ENCODE measurements at regions not wholly inside any gene's neighbourhood (a gene's known extent, or its start where the extent isn't known, plus 50 kb on each side); places are given as distances from the start of the nearest gene placed in this dataset.

DNA sequence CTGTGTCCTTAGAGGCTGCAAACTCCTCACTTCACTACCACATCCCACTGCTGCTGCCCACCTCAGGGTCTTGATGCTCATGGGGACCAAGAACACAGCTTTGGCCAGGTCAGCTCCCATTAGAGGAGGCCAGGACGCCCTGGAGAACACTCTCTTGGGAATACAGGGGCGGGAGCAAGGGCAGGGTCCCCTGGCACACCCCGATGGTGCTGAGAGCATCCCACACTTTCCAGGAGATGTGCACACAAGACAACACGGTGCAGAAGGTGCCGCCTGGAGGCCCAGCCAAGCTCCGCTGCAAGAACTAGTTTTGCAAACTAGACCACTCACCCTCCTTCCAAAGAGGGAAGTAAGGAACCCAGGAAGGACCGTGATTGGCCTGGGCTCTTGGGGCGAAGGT, 304.4 kb upstream of the SALL3 start:
- TF ChIP-seq ZNF546 (CRISPR knock-in tag; conservative IDR thresholded peaks at IDR 0.05) (no peak), ZBTB1 (CRISPR knock-in tag; IDR thresholded peaks at IDR 0.05; ENCODE audit: borderline replicate concordance) (no peak), U2AF1 (optimal IDR thresholded peaks at IDR 0.05; ENCODE audit: low read depth, low read length) (no peak), SUZ12 (IDR thresholded peaks at IDR 0.05; ENCODE audit: low read depth, low read length) (no peak), EZH2 (conservative IDR thresholded peaks at IDR 0.05; ENCODE audit: low read depth, low read length) (no peak), MED13 (CRISPR knock-in tag; IDR thresholded peaks at IDR 0.05) (no peak)
- TF ChIP-seq, protein P1, sequence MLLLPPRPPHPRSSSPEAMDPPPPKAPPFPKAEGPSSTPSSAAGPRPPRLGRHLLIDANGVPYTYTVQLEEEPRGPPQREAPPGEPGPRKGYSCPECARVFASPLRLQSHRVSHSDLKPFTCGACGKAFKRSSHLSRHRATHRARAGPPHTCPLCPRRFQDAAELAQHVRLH (CRISPR knock-in tag; IDR thresholded peaks at IDR 0.05; ENCODE audit: borderline replicate concordance, low read depth): no peak
- TF ChIP-seq, protein P2, sequence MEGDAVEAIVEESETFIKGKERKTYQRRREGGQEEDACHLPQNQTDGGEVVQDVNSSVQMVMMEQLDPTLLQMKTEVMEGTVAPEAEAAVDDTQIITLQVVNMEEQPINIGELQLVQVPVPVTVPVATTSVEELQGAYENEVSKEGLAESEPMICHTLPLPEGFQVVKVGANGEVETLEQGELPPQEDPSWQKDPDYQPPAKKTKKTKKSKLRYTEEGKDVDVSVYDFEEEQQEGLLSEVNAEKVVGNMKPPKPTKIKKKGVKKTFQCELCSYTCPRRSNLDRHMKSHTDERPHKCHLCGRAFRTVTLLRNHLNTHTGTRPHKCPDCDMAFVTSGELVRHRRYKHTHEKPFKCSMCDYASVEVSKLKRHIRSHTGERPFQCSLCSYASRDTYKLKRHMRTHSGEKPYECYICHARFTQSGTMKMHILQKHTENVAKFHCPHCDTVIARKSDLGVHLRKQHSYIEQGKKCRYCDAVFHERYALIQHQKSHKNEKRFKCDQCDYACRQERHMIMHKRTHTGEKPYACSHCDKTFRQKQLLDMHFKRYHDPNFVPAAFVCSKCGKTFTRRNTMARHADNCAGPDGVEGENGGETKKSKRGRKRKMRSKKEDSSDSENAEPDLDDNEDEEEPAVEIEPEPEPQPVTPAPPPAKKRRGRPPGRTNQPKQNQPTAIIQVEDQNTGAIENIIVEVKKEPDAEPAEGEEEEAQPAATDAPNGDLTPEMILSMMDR (CRISPR knock-in tag; IDR thresholded peaks at IDR 0.05): no peak
- TF ChIP-seq, protein P3, sequence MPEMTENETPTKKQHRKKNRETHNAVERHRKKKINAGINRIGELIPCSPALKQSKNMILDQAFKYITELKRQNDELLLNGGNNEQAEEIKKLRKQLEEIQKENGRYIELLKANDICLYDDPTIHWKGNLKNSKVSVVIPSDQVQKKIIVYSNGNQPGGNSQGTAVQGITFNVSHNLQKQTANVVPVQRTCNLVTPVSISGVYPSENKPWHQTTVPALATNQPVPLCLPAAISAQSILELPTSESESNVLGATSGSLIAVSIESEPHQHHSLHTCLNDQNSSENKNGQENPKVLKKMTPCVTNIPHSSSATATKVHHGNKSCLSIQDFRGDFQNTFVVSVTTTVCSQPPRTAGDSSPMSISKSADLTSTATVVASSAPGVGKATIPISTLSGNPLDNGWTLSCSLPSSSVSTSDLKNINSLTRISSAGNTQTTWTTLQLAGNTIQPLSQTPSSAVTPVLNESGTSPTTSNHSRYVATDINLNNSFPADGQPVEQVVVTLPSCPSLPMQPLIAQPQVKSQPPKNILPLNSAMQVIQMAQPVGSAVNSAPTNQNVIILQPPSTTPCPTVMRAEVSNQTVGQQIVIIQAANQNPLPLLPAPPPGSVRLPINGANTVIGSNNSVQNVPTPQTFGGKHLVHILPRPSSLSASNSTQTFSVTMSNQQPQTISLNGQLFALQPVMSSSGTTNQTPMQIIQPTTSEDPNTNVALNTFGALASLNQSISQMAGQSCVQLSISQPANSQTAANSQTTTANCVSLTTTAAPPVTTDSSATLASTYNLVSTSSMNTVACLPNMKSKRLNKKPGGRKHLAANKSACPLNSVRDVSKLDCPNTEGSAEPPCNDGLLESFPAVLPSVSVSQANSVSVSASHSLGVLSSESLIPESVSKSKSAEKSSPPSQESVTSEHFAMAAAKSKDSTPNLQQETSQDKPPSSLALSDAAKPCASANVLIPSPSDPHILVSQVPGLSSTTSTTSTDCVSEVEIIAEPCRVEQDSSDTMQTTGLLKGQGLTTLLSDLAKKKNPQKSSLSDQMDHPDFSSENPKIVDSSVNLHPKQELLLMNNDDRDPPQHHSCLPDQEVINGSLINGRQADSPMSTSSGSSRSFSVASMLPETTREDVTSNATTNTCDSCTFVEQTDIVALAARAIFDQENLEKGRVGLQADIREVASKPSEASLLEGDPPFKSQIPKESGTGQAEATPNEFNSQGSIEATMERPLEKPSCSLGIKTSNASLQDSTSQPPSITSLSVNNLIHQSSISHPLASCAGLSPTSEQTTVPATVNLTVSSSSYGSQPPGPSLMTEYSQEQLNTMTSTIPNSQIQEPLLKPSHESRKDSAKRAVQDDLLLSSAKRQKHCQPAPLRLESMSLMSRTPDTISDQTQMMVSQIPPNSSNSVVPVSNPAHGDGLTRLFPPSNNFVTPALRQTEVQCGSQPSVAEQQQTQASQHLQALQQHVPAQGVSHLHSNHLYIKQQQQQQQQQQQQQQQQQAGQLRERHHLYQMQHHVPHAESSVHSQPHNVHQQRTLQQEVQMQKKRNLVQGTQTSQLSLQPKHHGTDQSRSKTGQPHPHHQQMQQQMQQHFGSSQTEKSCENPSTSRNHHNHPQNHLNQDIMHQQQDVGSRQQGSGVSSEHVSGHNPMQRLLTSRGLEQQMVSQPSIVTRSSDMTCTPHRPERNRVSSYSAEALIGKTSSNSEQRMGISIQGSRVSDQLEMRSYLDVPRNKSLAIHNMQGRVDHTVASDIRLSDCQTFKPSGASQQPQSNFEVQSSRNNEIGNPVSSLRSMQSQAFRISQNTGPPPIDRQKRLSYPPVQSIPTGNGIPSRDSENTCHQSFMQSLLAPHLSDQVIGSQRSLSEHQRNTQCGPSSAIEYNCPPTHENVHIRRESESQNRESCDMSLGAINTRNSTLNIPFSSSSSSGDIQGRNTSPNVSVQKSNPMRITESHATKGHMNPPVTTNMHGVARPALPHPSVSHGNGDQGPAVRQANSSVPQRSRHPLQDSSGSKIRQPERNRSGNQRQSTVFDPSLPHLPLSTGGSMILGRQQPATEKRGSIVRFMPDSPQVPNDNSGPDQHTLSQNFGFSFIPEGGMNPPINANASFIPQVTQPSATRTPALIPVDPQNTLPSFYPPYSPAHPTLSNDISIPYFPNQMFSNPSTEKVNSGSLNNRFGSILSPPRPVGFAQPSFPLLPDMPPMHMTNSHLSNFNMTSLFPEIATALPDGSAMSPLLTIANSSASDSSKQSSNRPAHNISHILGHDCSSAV (CRISPR knock-in tag; IDR thresholded peaks at IDR 0.05; ENCODE audit: borderline replicate concordance): no peak
- TF ChIP-seq, protein P4, sequence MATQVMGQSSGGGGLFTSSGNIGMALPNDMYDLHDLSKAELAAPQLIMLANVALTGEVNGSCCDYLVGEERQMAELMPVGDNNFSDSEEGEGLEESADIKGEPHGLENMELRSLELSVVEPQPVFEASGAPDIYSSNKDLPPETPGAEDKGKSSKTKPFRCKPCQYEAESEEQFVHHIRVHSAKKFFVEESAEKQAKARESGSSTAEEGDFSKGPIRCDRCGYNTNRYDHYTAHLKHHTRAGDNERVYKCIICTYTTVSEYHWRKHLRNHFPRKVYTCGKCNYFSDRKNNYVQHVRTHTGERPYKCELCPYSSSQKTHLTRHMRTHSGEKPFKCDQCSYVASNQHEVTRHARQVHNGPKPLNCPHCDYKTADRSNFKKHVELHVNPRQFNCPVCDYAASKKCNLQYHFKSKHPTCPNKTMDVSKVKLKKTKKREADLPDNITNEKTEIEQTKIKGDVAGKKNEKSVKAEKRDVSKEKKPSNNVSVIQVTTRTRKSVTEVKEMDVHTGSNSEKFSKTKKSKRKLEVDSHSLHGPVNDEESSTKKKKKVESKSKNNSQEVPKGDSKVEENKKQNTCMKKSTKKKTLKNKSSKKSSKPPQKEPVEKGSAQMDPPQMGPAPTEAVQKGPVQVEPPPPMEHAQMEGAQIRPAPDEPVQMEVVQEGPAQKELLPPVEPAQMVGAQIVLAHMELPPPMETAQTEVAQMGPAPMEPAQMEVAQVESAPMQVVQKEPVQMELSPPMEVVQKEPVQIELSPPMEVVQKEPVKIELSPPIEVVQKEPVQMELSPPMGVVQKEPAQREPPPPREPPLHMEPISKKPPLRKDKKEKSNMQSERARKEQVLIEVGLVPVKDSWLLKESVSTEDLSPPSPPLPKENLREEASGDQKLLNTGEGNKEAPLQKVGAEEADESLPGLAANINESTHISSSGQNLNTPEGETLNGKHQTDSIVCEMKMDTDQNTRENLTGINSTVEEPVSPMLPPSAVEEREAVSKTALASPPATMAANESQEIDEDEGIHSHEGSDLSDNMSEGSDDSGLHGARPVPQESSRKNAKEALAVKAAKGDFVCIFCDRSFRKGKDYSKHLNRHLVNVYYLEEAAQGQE (IDR thresholded peaks at IDR 0.05; ENCODE audit: borderline replicate concordance in 1 of 2, low read depth in 1 of 2, low read length in 2 of 2): no peak
- TF ChIP-seq, protein P5, sequence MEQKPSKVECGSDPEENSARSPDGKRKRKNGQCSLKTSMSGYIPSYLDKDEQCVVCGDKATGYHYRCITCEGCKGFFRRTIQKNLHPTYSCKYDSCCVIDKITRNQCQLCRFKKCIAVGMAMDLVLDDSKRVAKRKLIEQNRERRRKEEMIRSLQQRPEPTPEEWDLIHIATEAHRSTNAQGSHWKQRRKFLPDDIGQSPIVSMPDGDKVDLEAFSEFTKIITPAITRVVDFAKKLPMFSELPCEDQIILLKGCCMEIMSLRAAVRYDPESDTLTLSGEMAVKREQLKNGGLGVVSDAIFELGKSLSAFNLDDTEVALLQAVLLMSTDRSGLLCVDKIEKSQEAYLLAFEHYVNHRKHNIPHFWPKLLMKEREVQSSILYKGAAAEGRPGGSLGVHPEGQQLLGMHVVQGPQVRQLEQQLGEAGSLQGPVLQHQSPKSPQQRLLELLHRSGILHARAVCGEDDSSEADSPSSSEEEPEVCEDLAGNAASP (CRISPR knock-in tag; IDR thresholded peaks at IDR 0.05; ENCODE audit: borderline replicate concordance): no peak
- TF ChIP-seq, protein P6, sequence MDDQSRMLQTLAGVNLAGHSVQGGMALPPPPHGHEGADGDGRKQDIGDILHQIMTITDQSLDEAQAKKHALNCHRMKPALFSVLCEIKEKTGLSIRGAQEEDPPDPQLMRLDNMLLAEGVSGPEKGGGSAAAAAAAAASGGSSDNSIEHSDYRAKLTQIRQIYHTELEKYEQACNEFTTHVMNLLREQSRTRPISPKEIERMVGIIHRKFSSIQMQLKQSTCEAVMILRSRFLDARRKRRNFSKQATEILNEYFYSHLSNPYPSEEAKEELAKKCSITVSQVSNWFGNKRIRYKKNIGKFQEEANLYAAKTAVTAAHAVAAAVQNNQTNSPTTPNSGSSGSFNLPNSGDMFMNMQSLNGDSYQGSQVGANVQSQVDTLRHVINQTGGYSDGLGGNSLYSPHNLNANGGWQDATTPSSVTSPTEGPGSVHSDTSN (CRISPR knock-in tag; IDR thresholded peaks at IDR 0.05; ENCODE audit: borderline replicate concordance): no peak

Data from HepG2 (cell line).